SKM-1 (cell line): ENCODE measurements at regions not wholly inside any gene's neighbourhood (a gene's known extent, or its start where the extent isn't known, plus 50 kb on each side); places are given as distances from the start of the nearest gene placed in this dataset.

Experiments
- DNase-seq: peaks from one replicate; lab custom pipeline; 2025; ENCODE audit not compliant: unreplicated experiment; lab: John Stamatoyannopoulos, UW

DNA sequence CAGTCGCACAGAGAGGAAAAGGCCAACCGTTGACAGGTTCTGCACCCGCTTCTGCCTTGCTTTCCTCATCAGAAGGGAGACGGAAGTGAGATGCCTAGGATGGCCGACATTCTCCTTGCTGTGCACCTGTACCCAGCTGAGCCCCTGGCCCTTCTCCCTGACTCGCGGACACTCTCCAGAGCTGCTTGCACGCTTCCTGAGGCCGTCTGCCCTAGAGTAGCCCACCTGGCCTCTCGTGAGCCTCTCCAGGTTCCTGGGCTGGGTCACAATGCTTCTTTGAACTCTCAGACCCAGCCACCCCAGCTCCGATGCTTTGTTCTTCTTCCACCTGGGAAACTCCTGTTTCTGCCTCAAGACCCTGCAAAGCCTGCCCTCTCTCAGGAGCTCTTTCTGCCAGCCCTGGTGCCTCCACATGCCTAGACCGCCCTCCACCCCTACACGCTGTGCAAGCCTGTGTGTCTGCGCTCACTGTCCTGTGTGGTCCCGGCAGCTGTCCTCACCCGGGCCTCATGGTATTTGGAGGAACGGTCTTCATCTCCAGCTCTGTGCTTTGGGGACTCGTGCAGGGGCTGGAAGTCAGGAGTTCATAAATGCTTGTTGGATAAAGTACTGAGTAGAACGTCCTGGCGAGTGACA is 345.4 kb upstream of the SALL3 start:
- DNase-seq, result no peak

DNA sequence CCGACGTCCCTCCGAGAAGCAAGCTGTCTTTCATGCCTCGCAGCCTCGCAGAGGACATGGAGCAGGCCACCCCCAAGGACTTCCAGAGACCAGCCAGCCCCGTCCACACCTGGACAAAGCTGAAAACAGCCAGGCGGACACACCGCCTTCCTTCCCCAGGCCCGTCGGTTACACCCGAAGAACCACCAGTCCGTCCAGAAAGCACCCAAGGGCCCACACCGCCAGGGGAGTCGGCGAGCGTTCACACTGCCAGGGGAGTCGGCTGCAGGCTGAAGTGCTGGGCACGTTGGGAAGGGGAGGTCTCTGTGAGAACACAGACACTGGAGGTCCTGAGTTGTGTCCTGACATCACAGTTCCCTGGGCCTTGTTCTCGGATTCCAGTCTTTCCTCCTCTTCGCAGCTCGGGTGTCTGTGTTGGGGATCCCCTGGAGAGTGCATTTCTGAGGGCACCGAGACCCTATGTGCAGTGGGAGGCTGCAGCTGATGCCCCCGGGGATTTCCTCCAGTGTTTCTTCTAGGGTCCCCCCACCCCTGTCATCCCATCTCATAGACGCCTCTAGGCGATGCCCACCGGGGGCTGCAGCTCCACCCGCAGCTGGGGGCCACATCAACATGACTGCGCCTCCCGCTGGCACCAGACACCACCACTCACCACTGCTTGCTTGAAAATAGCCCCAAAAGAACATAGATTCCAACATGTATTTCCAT is 344.4 kb upstream of the SALL3 start:
- DNase-seq, result no peak

DNA sequence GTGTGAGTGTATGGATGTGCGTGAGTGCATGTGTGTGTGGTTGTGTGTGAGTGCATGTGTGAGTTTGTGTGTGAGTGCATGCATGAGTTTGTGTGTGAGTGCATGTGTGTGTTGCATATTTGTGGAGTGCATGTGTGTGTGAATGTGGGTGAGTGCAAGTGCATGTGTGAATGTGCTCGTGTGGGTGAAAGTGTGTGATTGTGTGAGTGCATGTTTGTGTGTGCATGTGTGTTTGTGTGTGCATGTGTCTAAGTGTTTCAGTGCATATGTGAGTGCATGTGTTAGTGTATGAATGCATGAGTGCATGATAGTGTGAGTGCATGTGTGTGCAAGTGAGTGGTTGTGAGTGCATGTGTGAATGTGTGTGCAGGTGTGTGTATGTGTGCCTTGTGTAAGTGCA is 343.4 kb upstream of the SALL3 start:
- no peak for DNase-seq

DNA sequence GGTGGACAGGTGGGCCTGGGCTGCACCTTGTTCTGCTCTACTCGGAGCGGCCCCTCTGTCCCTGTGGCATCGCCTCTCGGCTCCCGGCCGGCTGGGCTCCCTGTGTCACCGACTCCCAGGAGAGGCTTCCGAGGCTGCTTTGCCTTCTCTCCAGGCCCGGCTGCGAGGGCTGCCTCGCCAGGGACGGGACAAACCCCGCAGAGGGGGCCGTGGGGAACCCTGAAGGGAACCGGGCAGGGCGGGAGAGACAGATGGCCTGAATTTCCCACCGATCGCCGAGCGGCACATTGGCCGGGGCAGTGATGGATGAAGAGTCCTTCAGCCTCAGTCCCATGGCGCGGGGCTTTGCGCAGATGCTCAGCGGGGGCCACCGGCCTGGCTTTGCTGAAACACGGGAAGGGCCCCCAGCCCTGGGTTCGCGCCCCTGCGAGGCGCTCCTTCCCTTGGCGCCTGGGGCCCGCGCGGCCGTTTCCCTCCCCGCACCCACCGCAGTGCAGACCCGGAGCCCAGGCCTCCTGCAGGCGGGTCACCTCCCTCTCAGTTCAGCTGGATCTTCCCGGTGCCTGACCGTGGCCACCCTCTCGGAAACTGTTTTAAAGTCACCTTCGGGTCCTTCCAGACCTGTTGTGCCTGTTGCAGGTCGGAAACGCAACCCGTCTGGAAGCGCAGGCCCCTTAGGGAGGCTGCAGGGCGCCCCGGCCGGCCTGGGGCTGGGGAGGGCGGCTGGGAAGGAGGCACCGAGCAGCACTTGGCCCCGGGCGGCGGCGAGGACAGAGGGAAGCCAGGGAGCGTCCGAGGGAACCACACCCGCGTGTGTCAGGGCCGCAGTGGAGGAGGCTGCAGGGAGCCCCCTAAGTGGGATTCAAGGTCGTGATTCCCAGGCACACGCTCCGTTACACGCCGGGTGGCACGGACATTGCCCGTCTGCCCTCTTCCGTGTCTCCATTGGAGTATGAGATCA is 341.9 kb upstream of the SALL3 start:
- no peak for DNase-seq

DNA sequence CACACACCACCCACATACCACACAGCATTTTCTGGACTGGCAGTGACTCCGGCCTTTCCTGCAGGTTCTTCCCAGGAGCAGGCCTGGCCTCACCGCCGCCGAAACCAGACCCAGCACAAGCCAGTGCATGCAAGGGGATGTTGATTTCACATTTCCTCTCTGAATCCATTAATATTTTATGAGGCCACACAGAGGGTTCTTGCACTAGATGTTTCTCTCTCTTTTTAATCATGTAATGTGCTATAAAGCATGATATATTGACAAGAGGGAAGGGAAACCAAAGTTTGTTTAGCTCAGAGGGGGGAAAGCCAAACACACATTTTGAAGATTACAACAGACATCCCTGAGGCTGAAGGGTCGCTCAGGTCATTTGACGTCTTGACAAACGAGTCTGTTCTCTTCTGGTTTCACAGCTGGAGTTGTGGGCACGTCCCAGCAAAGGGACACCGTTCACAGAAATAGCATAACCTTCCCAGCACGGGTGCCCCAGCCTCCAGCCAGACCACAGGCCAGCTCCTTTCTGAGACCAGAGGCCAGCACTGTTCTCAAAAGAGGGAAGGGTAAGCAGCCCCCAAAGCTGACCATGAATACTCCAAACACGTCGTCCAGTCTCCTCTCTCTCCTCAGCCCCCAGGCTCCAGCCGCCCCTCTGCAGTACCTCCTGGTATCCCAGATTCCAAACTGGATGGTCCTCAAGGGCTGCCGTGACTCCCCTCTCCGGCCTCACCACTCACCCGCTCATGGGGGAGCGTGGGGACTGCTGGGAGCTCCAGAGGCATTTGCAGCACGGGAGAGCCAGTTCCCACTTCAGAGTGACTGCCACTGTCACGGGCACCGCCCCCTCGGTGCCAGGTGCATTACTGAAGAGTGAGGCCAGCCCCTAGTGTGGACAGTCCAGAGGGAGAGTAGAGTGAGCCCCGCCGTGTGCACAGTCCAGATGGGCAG is 340.3 kb upstream of the SALL3 start:
- no peak for DNase-seq

DNA sequence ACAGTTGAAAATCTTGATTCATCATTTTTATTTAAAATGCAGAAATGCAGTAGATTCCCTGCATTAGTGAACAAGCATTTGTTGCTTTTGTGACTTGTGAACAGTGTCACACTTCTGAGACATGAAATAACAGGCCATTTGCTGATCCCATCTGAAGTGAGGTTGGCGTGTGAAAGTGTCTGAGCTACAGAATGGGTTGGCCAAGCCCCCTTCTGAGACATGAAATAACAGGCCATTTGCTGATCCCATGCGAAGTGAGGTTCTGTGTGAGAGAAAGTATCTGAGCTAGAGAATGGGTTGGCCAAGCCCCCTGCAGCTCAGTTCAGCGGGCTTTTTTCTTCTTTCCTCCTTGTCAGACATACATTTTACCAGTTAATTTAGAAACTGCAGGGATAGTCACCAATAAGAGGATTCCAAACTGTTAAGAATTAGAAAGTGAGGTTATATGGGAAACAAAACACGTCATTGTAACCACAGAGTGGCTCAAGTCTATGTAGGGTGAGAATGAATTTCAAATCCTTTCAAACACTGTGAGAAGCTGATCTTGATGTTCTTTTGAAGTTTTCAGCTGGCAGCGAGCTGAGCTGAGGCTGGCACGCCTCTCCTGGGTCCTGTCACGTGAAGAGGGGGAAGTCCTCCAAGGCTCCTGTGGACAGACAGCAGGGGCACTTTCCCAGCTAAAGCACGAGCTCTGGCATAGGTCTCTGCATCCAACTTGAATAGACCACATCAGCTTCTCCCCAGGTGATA is 339.2 kb upstream of the SALL3 start:
- no peak for DNase-seq

DNA sequence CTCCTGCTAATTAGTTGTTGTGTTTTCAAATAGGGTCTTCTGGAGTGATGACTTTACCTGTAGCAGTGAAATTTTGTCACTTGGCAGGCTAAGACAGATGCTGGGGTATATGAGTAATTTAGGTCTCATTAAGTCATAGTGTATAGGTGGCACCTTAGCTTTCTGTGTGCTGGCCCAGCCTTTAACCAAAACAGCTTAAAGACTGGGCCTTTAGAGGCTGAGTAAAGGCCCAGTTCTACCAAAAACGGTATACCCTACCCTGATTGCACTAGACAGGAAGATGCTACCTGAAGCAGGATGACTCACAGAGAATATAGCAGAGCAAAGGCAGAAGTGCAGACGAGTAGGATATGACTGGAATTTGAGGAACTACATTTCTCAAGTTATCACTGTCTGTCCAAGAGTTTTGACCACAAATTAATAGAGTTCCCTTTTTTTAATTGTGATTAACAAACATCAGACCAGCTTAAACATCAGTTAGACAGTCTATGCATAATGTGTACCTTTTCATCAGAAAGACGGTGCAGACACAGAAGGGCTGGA is 337.9 kb upstream of the SALL3 start:
- DNase-seq, result peak; percentile 58

DNA sequence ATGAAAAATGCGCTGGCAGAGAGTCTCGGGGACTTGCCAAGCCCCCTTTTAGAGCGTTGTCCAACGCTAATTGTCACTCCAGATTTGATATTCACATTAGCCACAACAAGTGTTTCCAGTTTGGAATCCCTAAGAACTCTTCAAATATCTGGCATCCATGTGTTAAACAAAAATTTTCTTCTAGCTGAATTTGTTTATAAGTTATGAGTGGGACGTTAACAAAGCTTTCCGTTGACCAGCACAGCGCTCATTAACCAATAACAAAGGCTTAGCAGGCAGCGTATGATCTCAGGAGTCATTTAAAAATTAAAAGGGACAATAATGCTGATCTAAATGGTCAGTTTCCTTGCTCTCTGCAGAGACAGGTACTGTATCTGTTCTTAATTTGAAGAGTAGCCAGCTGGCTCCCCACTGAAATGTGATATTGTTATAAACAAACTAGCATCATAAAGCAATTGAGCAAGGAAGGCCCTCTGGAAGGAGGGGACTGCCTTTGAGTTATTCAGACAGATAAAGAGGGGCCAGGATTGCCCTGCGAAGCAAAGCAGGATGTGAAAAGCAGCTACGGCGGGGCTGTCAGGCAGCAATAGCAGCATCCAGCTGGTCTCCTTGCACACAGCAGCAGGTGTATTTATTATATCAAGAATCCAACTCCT is 337.2 kb upstream of the SALL3 start:
- no peak for DNase-seq

DNA sequence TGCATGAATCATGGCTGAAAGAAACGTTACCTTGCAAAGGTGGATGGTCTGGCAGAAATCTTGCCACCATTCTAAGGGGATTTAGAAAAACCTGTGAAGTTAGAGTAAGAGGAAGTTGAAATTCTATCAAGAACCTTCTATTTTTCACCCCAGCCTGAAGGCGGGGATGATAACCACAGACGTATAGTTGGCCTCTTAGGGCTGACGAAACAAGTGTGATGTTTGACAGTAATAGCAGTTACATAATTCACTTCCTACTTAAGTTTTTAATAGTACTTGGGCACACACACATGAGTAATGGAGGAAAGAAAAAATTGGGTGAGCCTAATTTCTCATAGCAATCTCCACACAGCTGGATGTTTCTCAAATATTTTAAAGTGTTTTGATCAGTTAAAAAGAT is 336.6 kb upstream of the SALL3 start:
- peak; percentile 88 for DNase-seq

DNA sequence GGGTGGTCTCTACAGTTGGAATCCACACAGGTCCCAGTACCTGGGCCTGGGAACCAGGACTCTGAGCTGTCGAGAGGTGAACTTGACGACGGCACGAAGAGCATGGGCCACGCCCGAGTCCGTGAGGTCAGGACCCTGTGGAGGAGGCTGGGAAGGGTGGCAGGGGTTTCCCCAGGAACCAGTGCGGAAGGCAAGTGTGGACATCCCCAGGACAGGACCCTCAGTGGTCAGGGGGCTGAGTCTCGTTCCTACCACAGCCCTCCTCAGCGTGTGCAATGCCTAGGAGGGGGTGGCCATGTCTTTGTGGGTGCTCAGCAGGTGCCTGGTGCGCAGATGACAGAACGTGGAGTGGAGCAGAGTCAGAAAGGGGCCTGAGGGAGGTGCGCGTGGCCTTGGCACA is 335.6 kb upstream of the SALL3 start:
- no peak for DNase-seq

DNA sequence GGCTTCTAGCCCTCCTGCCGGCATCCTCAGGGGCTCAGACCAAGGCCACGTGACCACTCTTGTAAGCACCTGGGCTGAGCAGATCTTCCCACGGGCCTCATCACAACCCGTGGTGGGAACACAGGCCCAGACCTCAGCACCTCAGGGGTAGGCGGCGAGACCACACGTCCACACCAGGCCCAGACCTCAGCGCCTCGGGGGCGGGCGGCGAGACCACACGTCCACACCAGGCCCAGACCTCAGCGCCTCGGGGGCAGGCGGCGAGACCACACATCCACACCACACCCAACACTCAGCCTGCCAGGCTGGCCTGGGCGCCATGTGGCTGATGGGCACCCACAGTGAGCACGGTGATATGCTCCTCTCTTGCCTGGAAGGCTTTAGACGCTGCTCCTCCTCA is 334.4 kb upstream of the SALL3 start:
- no peak for DNase-seq

DNA sequence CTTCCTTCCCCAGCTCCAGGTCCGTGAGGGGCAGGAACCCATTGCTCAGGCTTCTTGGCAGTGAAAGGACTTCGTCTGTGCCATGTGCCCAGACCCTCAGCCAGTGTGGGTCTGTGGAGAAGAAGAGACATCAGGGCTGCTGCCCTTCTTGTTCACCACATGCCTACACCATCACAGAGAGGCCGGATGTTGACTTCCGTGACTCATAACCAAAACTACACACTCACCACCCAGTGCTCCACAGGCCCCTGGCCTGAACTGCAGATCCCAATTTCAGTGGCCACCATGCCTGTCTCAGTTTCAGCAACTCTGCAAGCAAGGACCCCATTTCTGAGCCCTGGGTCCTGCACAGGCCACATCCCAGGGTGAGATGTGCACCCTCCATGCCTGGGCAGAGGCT is 332.6 kb upstream of the SALL3 start:
- no peak for DNase-seq

DNA sequence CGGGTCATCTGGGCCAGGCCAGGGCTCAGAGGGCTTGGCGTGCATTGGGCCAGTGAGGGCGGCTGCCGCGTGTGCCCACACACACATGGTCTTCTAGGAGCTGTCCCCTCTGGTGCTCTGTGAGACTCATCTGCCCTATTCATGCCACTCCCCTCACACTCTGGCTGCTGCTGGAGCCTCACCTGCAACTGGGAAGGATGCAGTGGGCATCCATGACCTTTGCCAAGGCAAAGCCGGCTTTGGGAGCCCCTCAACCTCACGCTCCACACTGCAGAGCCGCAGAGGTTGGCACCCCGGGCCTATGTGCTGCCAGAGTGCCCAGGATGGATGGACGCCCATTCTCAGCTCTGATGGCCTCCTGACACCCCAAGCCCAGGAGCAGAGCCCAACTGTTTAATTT is 330.2 kb upstream of the SALL3 start:
- DNase-seq, result no peak

DNA sequence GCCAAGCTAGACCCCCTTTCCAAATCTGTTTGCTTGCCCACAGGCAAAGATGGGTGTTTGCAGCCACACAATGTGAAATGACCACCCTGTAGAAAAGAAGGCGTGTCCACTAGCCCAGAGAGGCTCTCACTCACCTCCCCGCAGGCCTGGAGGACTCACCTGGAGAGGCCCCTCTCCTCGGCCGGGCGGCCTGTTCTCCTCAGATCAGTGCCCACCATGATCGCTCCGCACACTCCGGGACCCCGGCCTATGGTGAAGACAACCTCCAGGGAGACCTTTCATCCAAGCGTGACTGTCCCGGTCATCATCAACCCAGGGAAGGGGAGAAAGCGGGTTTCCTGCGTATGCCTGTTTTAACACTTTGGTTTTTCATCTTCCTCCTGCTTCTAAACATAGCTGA is 328.7 kb upstream of the SALL3 start:
- no peak for DNase-seq

DNA sequence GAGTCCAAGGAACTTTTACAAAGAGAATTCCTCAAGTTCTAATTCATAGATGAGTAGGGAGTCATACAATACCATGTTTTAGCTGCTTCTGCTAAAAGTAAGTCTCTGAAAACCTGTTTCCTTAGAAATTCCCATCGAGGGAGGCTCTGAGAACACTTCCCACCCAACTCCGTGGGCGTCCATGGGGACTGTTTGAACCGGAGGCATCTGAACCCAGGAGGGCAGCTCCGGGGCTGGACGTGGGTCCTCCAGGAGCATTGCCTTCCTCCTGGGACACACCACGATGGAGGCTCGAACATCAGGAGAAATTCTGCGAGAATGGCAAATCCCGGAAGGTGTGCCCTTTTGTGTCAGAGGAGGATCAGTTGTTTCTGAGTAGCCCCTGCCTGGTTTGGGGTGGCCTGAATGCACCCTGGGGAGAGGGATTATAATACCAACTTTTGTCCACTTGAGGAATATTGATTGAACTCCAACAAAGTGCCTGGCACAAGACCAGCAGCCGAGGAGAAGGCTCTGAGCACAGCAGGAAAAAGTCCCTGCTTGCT is 327.5 kb upstream of the SALL3 start:
- no peak for DNase-seq

DNA sequence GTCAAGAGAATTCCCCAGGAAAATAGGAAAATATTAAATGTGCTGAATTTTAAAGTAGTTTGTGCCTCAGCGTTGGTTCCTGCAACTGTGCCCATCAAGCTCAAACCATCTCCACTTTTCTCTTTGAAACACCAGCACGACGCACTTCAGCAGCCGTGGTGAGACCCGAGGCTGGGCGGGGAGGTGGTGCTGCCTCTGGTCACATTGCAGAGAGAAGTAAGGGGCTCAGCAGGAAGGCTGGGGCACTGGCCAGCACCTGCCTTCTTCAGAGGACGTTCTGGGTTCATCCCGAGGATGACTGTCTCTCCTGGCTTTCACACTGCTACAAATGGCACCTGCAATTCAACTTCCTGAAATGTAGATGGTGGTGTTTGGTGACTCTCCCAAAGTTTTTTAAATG is 323.7 kb upstream of the SALL3 start:
- no peak for DNase-seq

DNA sequence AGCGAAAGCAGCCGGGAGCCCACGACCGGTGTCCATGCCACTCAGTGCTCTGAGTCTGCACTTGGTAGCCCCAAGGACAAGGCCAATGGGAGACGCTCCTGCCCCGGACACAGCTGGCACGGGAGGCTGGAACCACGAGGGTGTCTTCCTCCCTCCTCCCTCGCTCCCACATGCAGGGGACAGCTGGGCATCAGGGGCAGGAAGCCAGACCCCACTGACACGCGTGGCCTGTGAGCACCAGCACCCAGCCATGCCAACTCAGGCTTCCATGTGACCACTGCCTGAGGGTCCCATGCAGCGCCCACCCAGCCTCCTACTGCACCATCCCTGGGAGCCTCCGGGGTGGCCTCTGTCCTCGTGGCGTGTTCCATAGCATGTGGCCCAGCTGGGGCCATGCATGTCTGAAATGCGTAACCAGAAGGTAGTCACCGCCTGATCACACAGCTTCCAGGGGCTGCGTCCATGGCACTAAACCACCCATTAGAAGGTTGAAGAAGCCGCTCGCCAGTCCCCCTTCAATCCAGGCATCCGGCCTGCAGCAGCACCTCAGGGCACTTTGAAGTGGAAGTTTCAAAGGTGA is 323.2 kb upstream of the SALL3 start:
- DNase-seq, result no peak

DNA sequence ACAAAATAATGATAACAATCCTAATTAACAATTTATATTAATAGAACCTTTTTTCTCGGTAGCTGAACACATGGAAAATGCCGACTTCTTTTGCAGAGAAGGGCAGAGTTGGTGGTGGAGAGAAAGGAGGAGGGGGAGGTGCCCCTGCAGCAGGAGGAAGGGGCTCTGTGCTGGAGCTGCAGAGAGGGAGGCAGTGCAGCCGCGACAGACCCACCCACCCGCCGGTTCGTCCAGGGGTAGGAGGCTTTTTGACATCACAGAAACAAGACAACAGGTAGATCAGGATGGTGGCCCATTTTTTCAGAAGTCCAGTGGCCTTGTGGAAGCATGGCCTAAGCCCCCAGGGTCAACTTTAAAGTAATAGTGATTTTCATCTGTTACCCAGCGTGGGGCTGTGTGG is 321.1 kb upstream of the SALL3 start:
- no peak for DNase-seq

DNA sequence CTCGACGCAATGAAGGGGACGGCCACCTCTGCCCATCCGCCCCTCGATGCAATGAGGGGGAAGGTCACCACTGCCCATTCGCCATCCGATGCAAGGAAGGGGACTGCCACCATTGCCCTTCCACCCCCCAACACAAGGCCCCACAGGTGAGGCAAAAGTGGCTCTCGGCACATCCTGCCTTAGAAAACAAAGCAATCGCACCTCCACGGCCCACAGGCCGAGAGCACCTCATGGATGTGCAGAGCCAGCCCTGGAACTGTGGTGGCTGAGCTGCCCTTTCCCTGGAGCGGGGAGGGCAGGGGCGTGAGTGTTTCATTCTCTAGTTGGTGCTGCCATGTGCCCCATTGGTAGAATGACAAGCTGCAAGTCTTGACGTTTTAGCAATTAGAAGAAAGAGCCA is 320.6 kb upstream of the SALL3 start:
- no peak for DNase-seq
